Stomach (tissue), 8 donors: ENCODE measurements at regions not wholly inside any gene's neighbourhood (a gene's known extent, or its start where the extent isn't known, plus 50 kb on each side); places are given as distances from the start of the nearest gene placed in this dataset.
"Not testable (repeated sequence)": the region's sequence is repeated elsewhere in the genome, so short reads cannot be mapped to it uniquely, and the experiment has no call there.

Experiments
- DNase-seq, 2 donors: peaks; one replicate each; pipeline versions ENCODE4 v3.0.0 to v3.0.0-alpha.2; 2013 to 2019
- H3K27ac ChIP-seq, 5 donors: fragments of 200-600 bp in 4 of 5; sonication (generic) in 4 of 5; one replicate each; pipeline ENCODE4 v1.5.1; 2013 to 2019; ENCODE audit warnings: mild to moderate bottlenecking in 1 of 5, moderate library complexity in 1 of 5
- H3K27me3 ChIP-seq, 3 donors: fragments of 200-600 bp; sonication (generic); one replicate each; pipeline ENCODE4 v1.5.1; 2017 to 2019; ENCODE audit warnings: mixed run types in 1 of 3
- H3K36me3 ChIP-seq, 4 donors: fragments of 200-600 bp; sonication (generic); 1 replicate in 3 of 4; 2 replicates in 1 of 4; pipeline ENCODE4 v1.5.1; 2016 to 2019
- H3K4me1 ChIP-seq, 4 donors: fragments of 200-600 bp; sonication (generic); one replicate each; pipeline ENCODE4 v1.5.1; 2016 to 2019
- H3K4me3 ChIP-seq, 4 donors: fragments of 200-600 bp; sonication (generic) in 3 of 4; one replicate each; pipeline ENCODE4 v1.5.1; 2016 to 2019; ENCODE audit warnings: mild to moderate bottlenecking in 1 of 4
- H3K9me3 ChIP-seq, 4 donors: fragments of 200-600 bp; sonication (generic); one replicate each; pipeline ENCODE4 v1.5.1; 2016 to 2019
- POLR2AphosphoS5 ChIP-seq, 3 donors: sonication (generic); formaldehyde crosslinking; IDR thresholded peaks; one replicate each; pipeline ENCODE4 v1.6.1; 2016; ENCODE audit warnings: antibody characterized with exemption in 3 of 3
- WGBS, 5 donors: extraction: QIAGEN DNeasy Blood & Tissue Kit in 3 of 5; methylation state at CpG; one replicate each; pipeline versions ENCODE4 v1.1.5 to v1.1.7; 2013 to 2018; 5-methylcytosine and 5-hydroxymethylcytosine counted together
- intact Hi-C: fragments of 100-400 bp; cut with DNase I; formaldehyde crosslinking; loops from one replicate; pipeline ENCODE4 v1.15.1; 2023; ENCODE audit warnings: low total_unique reads
- TF ChIP-seq, protein P1 (sequence below), 7 experiments: fragments of 450-650 bp in 4 of 7; fragments of 200-600 bp in 3 of 7; sonication (generic) in 3 of 7; IDR thresholded peaks; one replicate each; pipeline ENCODE4 v1.5.1; 2016 to 2019; ENCODE audit warnings: antibody characterized with exemption in 7 of 7, control low read depth in 2 of 7, mild to moderate bottlenecking in 1 of 7
- donor health status: healthy with polysubstance abuse.
- donor health status: Bipolar disorder and iron deficiency.
- donor health status: healthy.

DNA sequence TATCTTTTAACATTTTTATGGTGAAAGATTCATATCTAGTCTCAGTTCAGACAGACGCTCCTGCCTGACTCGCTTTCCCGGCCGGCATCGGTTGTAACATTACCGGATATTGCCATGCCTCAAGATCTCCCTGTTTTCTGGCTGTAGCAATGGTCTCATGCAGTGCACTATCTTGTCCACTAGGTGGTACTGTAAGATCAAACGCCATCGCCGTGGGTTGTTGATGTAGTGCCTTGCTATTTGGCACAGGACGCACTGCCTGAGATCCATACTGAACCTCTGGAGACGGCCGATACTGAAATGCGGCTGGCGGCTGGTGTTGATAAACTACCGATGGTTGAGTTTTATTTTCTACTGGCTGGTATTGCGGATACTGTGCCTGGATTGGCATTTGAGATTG is 75.9 kb upstream of the ZNF195 start:
- intact Hi-C loops, H3K9me3 ChIP-seq, H3K27me3 ChIP-seq, H3K27ac ChIP-seq, H3K36me3 ChIP-seq: not testable (repeated sequence)
- H3K4me3 ChIP-seq: peak overlapping the region in 2 of 4 donors; percentile 11 to 31
- H3K4me1 ChIP-seq: peaks cover 0 to 14% (median 0%) of the 10 kb centered on the region in 4 donors
- 0 to 3% (median 1%) methylated on average over 13 to 16 of the region's 16 CpGs for WGBS, 5 donors
- TF ChIP-seq, protein P1, sequence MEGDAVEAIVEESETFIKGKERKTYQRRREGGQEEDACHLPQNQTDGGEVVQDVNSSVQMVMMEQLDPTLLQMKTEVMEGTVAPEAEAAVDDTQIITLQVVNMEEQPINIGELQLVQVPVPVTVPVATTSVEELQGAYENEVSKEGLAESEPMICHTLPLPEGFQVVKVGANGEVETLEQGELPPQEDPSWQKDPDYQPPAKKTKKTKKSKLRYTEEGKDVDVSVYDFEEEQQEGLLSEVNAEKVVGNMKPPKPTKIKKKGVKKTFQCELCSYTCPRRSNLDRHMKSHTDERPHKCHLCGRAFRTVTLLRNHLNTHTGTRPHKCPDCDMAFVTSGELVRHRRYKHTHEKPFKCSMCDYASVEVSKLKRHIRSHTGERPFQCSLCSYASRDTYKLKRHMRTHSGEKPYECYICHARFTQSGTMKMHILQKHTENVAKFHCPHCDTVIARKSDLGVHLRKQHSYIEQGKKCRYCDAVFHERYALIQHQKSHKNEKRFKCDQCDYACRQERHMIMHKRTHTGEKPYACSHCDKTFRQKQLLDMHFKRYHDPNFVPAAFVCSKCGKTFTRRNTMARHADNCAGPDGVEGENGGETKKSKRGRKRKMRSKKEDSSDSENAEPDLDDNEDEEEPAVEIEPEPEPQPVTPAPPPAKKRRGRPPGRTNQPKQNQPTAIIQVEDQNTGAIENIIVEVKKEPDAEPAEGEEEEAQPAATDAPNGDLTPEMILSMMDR (IDR thresholded peaks at IDR 0.05): peak in 5 of 7 experiments; percentile 76 to 94 (median 88)
- peak in 1 of 3 donors; percentile 50 for TF ChIP-seq POLR2AphosphoS5 (IDR thresholded peaks at IDR 0.05)
- peak; percentile 78 to 79 for DNase-seq

DNA sequence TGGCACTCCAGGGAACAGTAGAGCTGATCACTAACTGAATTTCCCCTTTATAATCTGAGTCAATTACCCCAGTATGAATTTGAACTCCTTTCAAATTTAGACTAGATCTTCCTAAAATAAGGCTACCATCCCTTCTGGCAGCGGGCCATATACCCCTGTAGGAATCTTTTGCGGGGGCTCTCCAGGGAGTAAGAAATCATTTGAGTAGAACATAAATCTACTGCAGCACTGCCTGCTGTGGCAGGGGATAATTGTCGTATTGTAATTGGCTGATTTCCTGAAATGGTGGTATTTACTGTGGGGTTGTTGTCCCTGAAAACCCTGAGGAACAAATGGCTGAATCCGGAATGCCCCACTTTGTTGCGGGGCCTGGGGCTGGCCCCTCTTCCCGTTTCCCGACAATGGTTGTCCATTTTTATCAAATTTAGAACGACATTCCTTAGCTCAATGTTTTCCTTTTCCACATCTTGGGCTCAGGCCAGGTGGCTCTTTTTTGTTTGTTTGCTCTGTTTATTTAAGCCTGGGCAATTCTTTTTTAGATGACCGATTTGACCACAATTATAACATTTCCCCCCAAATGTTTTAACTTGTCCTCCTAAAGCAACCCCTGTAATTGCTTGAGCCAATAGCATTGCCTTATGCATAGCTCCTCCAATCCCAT is 74.8 kb upstream of the ZNF195 start:
- H3K27me3 ChIP-seq, H3K9me3 ChIP-seq, H3K36me3 ChIP-seq, DNase-seq, H3K27ac ChIP-seq, intact Hi-C loops, H3K4me3 ChIP-seq: not testable (repeated sequence)
- WGBS, 5 donors: 19 to 51% (median 30%) methylated on average over 9 of the region's 9 CpGs
- H3K4me1 ChIP-seq: peaks cover 0 to 14% (median 0%) of the 10 kb centered on the region in 4 donors

DNA sequence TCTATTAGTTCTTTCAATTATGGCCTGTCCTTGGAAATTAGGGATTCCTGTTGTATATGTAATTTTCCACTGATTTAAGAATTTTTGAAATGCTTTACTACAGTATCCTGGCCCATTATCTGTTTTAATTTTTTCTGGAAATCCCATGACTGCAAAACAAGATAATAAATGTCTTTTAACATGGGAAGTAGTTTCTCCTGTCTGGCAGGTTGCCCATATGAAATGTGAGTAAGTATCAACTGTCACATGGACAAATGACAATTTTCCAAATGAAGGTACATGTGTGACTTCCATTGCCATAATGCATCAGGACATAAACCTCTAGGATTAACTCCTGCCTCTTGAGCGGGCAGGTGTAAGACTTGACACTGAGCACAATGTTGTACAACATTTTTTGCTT is 71.9 kb upstream of the ZNF195 start:
- H3K9me3 ChIP-seq, intact Hi-C loops, H3K4me3 ChIP-seq, H3K27me3 ChIP-seq, H3K36me3 ChIP-seq, DNase-seq, H3K27ac ChIP-seq: not testable (repeated sequence)
- WGBS, 5 donors: 85 to 100% (median 95%) methylated on average over 1 of the region's 1 CpG
- H3K4me1 ChIP-seq: peaks cover 0 to 14% (median 0%) of the 10 kb centered on the region in 4 donors

DNA sequence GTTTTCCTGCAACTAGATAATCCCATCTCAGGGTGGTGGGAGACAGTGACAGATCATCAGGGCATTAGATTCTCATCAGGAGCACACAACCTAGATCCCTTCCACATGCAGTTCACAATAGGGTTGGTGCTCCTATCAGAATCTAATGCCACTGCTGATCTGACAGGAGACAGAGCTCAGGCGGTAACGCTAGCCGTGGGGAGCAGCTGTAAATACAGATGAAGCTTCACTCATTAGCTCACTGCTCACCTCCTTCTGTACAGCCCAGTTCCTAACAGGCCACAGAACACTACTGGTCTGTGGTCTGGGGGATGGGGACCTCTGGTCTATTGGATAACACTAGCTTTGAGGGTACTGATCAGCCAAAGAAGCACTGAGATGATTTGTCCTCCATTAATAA is 66.6 kb upstream of the ZNF195 start:
- H3K27ac ChIP-seq, H3K27me3 ChIP-seq, H3K4me3 ChIP-seq, DNase-seq, H3K36me3 ChIP-seq, intact Hi-C loops, H3K4me1 ChIP-seq, H3K9me3 ChIP-seq: not testable (repeated sequence)
- 71 to 93% (median 89%) methylated on average over 3 of the region's 3 CpGs for WGBS, 5 donors

DNA sequence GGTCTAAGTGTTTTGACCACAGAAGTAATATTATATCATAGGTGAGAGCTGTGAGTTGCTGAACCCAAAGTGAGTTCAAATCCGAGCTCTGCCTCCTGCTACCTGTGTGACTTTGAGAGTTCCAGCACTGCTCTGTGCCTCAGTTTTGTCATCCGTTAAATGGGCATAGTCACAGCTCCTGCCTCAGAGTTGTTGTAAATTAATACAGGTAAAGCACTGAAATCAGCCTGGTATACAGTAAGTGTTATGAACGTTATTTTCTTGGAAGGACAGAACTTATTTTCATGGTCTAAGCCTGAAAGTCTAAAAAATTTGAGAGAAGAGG is 65.4 kb upstream of the ZNF195 start:
- intact Hi-C loops, H3K9me3 ChIP-seq, H3K36me3 ChIP-seq, H3K27me3 ChIP-seq, DNase-seq, H3K27ac ChIP-seq, H3K4me3 ChIP-seq, H3K4me1 ChIP-seq: not testable (repeated sequence)
- 67 to 86% (median 76%) methylated on average over 3 of the region's 3 CpGs for WGBS, 5 donors

DNA sequence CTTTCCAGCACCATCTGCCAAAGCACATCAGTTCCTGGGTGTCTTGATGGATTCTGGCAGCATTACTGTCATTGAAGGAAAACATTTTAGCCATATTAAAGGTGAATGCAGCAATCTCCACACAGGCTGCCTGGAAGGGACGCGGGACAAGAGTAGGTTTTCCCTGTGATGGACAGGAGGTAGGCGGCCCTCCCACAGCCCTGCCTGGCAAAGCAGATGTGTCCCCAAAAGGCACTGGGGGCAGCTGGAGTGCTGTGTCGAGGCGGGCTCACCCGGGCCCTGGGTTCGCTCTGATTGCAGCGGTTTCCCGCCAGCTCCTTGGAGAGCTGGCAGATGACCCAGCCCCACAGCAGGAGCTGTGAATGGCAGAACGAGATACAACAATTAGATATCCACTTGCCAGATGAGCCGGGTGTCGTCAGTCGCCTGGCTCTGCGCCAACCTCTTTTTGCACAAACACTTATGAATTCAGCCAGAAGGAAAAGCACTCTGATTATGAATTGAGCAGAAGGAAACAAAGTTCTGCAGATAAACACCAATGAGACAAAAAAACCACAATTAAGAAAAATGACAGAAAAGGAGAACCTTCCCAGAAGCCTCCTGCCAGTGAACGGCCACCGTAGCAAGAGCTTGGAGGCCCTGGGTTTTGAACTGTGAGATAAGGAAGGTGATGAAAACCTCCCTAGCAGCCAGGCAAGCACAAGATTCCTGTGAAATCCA is 64.9 kb upstream of the ZNF195 start:
- 21 to 38% (median 35%) methylated on average over 13 to 16 of the region's 16 CpGs for WGBS, 5 donors
- DNase-seq, H3K27ac ChIP-seq, H3K27me3 ChIP-seq, H3K4me3 ChIP-seq, H3K36me3 ChIP-seq, H3K9me3 ChIP-seq, intact Hi-C loops, H3K4me1 ChIP-seq: not testable (repeated sequence)

DNA sequence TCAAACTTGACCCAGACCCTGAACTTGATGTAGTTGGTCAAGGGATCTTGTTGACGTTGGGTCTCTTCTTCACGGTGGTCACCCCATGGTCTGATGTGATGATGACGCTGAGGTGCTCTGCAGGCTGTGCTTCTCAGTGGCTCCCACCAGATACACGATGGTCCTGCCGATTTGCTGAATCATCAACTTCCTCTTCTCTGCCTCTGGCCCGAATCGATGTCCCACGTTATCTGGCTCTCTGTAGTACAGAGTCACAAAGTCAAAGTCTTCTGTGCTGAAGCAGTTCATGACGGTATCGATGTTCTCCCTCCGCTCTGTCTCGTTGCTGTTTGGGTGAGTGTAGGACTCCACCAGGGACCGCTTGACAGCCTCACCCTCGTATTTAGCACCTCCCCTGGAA is 58.5 kb upstream of the ZNF195 start:
- H3K27ac ChIP-seq, H3K27me3 ChIP-seq, DNase-seq, H3K36me3 ChIP-seq, intact Hi-C loops, H3K4me1 ChIP-seq, H3K4me3 ChIP-seq, H3K9me3 ChIP-seq: not testable (repeated sequence)
- 76 to 85% (median 80%) methylated on average over 13 to 14 of the region's 14 CpGs for WGBS, 5 donors
